Left ventricle myocardium inferior (tissue), 1 donor: ENCODE measurements at regions not wholly inside any gene's neighbourhood (a gene's known extent, or its start where the extent isn't known, plus 50 kb on each side); places are given as distances from the start of the nearest gene placed in this dataset.

Experiments used
- DNase-seq: peaks from one replicate; pipeline ENCODE4 v3.0.0-alpha.2; 2020
- H3K27ac ChIP-seq: fragments of 200-600 bp; replicated peaks from 2 replicates; pipeline ENCODE4 v1.8.0; 2021
- H3K27me3 ChIP-seq: fragments of 200-600 bp; 2 replicates; pipeline ENCODE4 v1.8.0; 2021; ENCODE audit warnings: low read depth
- H3K36me3 ChIP-seq: fragments of 200-600 bp; 2 replicates; pipeline ENCODE4 v1.8.0; 2021
- H3K4me1 ChIP-seq: fragments of 200-600 bp; 2 replicates; pipeline ENCODE4 v1.8.0; 2021
- H3K4me3 ChIP-seq: fragments of 200-600 bp; 2 replicates; pipeline ENCODE4 v1.8.0; 2021; ENCODE audit warnings: mild to moderate bottlenecking, moderate library complexity
- H3K9me3 ChIP-seq: fragments of 200-600 bp; replicated peaks from 2 replicates; pipeline ENCODE4 v1.8.0; 2021
- intact Hi-C: fragments of 100-400 bp; cut with micrococcal nuclease; formaldehyde crosslinking; loops from one replicate; pipeline ENCODE4 v1.11.0; 2022
- TF ChIP-seq, protein P1 (sequence below): fragments of 200-600 bp; IDR thresholded peaks from 2 replicates; pipeline ENCODE4 v1.8.0; 2021; ENCODE audit warnings: antibody characterized with exemption, mild to moderate bottlenecking, borderline replicate concordance
- donor health status: DM: no; HTN: yes; CAD: no; lungs with severe emphysema.

DNA sequence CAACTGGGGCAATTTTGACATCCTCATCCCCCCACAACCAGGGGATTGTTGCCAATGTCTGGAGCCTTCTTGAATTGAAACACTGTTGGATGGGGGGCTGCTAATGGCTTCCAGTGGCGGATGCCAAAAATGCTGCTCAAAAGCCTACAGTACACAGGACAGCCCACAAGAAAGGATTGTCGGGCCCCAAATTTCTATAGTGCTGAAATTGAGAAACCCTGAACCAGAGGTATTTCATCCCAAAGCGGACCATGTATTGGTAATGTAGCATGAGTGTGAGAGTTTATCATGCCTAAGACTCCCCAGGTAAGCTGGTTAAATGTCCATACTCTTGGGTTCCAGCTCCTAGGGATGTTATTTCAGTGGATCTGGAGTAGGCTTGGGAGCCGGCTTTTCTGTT is 544.0 kb downstream of the BCL11B start:
- no peak for DNase-seq
- Histone ChIP-seq H3K4me1 (no peaks in the 10 kb centered on the region), H3K9me3 (no peaks in the 10 kb centered on the region), H3K27ac (no peak overlapping the region), H3K4me3 (no peak overlapping the region), H3K27me3 (peaks cover 49% of the 10 kb centered on the region), H3K36me3 (no peaks in the 10 kb centered on the region)
- TF ChIP-seq, protein P1, sequence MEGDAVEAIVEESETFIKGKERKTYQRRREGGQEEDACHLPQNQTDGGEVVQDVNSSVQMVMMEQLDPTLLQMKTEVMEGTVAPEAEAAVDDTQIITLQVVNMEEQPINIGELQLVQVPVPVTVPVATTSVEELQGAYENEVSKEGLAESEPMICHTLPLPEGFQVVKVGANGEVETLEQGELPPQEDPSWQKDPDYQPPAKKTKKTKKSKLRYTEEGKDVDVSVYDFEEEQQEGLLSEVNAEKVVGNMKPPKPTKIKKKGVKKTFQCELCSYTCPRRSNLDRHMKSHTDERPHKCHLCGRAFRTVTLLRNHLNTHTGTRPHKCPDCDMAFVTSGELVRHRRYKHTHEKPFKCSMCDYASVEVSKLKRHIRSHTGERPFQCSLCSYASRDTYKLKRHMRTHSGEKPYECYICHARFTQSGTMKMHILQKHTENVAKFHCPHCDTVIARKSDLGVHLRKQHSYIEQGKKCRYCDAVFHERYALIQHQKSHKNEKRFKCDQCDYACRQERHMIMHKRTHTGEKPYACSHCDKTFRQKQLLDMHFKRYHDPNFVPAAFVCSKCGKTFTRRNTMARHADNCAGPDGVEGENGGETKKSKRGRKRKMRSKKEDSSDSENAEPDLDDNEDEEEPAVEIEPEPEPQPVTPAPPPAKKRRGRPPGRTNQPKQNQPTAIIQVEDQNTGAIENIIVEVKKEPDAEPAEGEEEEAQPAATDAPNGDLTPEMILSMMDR, result no peak
- intact Hi-C loops, result no loop called here

DNA sequence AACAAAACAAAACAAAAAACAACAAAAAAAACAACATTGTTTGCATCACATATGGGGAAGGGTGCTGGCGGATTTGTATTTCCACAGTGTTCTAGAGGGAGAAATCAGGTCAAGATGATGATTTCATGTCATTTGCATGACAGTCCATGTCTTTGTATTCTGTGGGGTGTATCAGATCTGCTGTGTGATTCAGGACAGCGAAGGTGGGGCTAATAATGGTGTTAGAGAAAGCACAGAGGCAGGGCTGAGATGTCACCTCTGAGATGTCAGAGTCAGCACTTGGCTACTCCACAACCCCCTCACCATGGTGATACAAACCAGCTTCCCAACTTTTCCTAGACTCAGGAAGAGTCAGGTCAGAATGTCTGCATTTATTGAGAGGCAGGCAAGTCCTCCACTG is 543.2 kb downstream of the BCL11B start:
- intact Hi-C loops, result no loop called here
- no peak for DNase-seq
- Histone ChIP-seq H3K4me3 (no peak overlapping the region), H3K4me1 (no peaks in the 10 kb centered on the region), H3K27ac (no peak overlapping the region), H3K36me3 (no peaks in the 10 kb centered on the region), H3K27me3 (peaks cover 43% of the 10 kb centered on the region), H3K9me3 (no peaks in the 10 kb centered on the region)
- TF ChIP-seq, protein P1, result no peak

DNA sequence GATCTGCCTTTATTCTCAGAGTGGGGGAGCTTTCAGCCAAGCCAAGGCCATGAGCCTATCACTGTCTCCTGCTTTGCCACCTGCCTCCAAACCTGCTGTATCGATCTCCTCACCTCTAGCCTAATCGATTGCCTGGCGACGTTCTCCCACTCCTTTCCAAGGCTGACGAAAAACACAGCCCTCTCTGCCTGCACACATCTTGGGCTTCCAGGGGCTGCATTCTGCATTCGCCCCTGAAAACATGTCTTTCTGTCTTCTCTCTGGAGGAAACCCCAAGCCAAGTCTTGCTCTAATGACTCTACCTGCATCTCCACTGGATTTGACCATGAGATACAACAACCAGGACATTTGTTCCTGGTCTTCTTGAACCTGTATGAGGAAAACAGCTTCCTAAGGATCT is 540.7 kb downstream of the BCL11B start:
- H3K4me3 ChIP-seq, result no peak overlapping the region
- TF ChIP-seq, protein P1, result no peak
- no peaks in the 10 kb centered on the region for H3K9me3 ChIP-seq
- intact Hi-C loops, result no loop called here
- no peak overlapping the region for H3K27ac ChIP-seq
- peaks cover 34% of the 10 kb centered on the region for H3K27me3 ChIP-seq
- no peaks in the 10 kb centered on the region for H3K4me1 ChIP-seq
- H3K36me3 ChIP-seq, result no peaks in the 10 kb centered on the region
- no peak for DNase-seq

DNA sequence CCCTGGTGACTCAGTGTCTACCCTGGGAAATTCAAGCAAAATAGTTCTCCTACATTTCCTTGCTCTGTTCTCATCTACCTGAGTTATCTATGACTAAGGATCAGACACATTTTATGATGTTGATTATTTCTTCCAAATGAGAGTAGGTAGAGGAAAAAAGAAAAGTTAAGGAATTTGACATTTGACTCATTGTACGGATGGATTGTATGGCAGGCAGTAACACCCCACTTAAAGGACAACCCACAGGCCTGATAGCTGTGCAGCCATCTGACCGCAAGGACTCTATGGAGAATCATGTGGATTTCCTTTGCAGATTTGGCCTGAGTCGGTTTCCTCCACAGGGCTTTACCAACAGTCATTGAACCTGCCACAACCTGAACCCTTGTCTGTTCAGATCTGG is 540.3 kb downstream of the BCL11B start:
- Histone ChIP-seq H3K4me3 (no peak overlapping the region), H3K36me3 (no peaks in the 10 kb centered on the region), H3K4me1 (no peaks in the 10 kb centered on the region), H3K27me3 (peaks cover 30% of the 10 kb centered on the region), H3K9me3 (no peaks in the 10 kb centered on the region), H3K27ac (no peak overlapping the region)
- intact Hi-C loops, result no loop called here
- DNase-seq, result no peak
- TF ChIP-seq, protein P1, result no peak

DNA sequence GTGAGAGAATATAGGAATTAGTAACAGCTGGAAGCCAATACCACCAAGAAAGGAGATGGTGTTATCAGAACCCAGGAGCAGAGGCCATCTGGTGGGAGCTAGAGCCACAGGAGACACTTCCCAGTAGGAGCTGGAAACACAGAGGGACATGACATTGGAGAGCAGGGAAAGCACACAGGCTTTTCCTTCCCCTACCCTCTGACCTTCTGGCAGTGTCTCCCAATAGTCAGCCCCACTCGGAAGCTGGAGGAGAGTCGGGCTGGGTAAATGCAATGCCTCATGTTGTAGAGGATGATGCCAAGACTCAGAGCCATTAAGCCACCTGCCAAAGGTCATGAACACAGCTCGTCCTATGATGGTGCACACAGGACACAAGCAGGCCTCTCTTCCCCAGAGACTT is 538.5 kb downstream of the BCL11B start:
- H3K27me3 ChIP-seq, result peaks cover 14% of the 10 kb centered on the region

More for the DNA sequence above, 538.5 kb downstream of the BCL11B start:
- Histone ChIP-seq H3K27ac (no peak overlapping the region), H3K4me3 (no peak overlapping the region), H3K9me3 (peaks cover 9% of the 10 kb centered on the region), H3K4me1 (no peaks in the 10 kb centered on the region), H3K36me3 (no peaks in the 10 kb centered on the region)
- TF ChIP-seq, protein P1, result no peak
- DNase-seq, result no peak
- intact Hi-C loops, result no loop called here
